Parathyroid adenoma (tissue), 2 donors: ENCODE measurements at regions not wholly inside any gene's neighbourhood (a gene's known extent, or its start where the extent isn't known, plus 50 kb on each side); places are given as distances from the start of the nearest gene placed in this dataset.
"Not testable (repeated sequence)": the region's sequence is repeated elsewhere in the genome, so short reads cannot be mapped to it uniquely, and the experiment has no call there.

Experiments
- H2AFZ ChIP-seq: fragments of 300-600 bp; sonication (generic); one replicate; pipeline ENCODE4 v1.7.0; 2017; ENCODE audit warnings: antibody characterized with exemption, mild to moderate bottlenecking
- H3K27ac ChIP-seq: fragments of 300-600 bp; sonication (generic); one replicate; pipeline ENCODE4 v1.7.0; 2017
- H3K27me3 ChIP-seq: fragments of 300-600 bp; sonication (generic); one replicate; pipeline ENCODE4 v1.7.0; 2017; ENCODE audit warnings: low read length; ENCODE audit not compliant: control insufficient read depth, insufficient read depth
- H3K36me3 ChIP-seq: fragments of 300-600 bp; sonication (generic); one replicate; pipeline ENCODE4 v1.7.0; 2017; ENCODE audit warnings: low read length; ENCODE audit not compliant: control insufficient read depth, insufficient read depth
- H3K4me1 ChIP-seq: fragments of 300-600 bp; sonication (generic); one replicate; pipeline ENCODE4 v1.7.0; 2017; ENCODE audit warnings: control low read depth
- H3K4me2 ChIP-seq: fragments of 300-600 bp; sonication (generic); one replicate; pipeline ENCODE4 v1.7.0; 2017; ENCODE audit warnings: low read length
- H3K4me3 ChIP-seq: fragments of 300-600 bp; sonication (generic); one replicate; pipeline ENCODE4 v1.7.0; 2017; ENCODE audit warnings: low read depth, low read length
- H3K79me2 ChIP-seq: fragments of 300-600 bp; sonication (generic); one replicate; pipeline ENCODE4 v1.7.0; 2017; ENCODE audit warnings: control low read depth
- H3K9ac ChIP-seq: fragments of 300-600 bp; sonication (generic); one replicate; pipeline ENCODE4 v1.7.0; 2017; ENCODE audit warnings: mild to moderate bottlenecking
- H3K9me3 ChIP-seq: fragments of 300-600 bp; sonication (generic); one replicate; pipeline ENCODE4 v1.7.0; 2017; ENCODE audit warnings: low read length; ENCODE audit not compliant: control insufficient read depth
- TF ChIP-seq, protein P1 (sequence below): fragments of 300-600 bp; sonication (generic); IDR thresholded peaks from one replicate; pipeline ENCODE4 v1.7.0; 2017; ENCODE audit warnings: antibody characterized with exemption, mild to moderate bottlenecking
- donor health status: primary hyperparathyroidism.

GRCh38 chr2:198517976-198518375, 713.6 kb downstream of the PLCL1 start:
- TF ChIP-seq, protein P1, sequence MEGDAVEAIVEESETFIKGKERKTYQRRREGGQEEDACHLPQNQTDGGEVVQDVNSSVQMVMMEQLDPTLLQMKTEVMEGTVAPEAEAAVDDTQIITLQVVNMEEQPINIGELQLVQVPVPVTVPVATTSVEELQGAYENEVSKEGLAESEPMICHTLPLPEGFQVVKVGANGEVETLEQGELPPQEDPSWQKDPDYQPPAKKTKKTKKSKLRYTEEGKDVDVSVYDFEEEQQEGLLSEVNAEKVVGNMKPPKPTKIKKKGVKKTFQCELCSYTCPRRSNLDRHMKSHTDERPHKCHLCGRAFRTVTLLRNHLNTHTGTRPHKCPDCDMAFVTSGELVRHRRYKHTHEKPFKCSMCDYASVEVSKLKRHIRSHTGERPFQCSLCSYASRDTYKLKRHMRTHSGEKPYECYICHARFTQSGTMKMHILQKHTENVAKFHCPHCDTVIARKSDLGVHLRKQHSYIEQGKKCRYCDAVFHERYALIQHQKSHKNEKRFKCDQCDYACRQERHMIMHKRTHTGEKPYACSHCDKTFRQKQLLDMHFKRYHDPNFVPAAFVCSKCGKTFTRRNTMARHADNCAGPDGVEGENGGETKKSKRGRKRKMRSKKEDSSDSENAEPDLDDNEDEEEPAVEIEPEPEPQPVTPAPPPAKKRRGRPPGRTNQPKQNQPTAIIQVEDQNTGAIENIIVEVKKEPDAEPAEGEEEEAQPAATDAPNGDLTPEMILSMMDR, result no peak
- Histone ChIP-seq H3K4me1 (no peaks in the 10 kb centered on the region), H3K9me3 (no peaks in the 10 kb centered on the region), H3K4me3 (no peak overlapping the region), H3K4me2 (no peak overlapping the region), H3K79me2 (no peaks in the 10 kb centered on the region), H3K27ac (no peak overlapping the region), H3K9ac (no peak overlapping the region), H3K27me3 (no peaks in the 10 kb centered on the region), H2AFZ (no peak overlapping the region), H3K36me3 (no peaks in the 10 kb centered on the region)

DNA sequence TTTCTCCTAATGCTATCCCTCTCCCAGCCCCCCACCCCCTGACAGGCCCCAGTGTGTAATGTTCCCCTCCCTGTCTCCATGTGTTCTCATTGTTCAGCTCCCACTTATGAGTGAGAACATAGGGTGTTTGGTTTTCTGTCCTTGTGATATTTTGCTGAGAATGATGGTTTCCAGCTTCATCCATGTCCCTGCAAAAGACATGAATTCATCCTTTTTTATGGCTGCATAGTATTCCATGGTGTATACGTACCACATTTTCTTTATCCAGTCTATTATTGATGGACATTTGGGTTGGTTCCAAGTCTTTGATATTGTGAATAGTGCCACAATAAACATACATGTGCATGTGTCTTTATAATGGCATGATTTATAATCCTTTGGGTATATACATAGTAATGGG, 704.2 kb downstream of the PLCL1 start:
- H3K27ac ChIP-seq, H3K27me3 ChIP-seq, H3K79me2 ChIP-seq, H3K9me3 ChIP-seq, H2AFZ ChIP-seq, H3K36me3 ChIP-seq, H3K4me1 ChIP-seq, H3K4me2 ChIP-seq, H3K9ac ChIP-seq, H3K4me3 ChIP-seq: not testable (repeated sequence)

DNA sequence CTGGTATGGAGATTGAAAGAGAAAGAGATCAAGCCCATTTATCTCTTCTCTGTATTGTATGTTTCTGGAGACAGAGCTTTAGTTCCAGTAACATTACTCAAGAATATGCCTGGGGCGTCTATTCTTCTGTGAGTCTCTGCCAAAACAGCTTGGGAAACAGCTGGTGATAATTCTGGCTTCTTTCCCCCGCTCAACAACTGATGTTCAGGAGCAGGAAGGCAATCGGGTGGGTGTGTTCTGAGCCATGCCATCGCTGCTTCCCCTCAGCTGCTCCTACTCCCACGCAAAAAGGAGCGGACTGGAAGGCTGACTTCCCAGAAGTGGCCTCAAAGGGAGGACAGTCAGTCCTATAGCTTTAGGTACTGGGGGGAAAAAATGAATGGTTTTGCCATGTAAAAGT, 695.1 kb downstream of the PLCL1 start:
- Histone ChIP-seq H3K27me3 (no peaks in the 10 kb centered on the region), H3K4me1 (no peaks in the 10 kb centered on the region), H3K36me3 (no peaks in the 10 kb centered on the region), H3K4me2 (no peak overlapping the region), H3K79me2 (no peaks in the 10 kb centered on the region), H2AFZ (no peak overlapping the region), H3K9ac (no peak overlapping the region), H3K27ac (no peak overlapping the region), H3K9me3 (no peaks in the 10 kb centered on the region), H3K4me3 (no peak overlapping the region)
- TF ChIP-seq, protein P1, result no peak

- Histone ChIP-seq H3K79me2 (no peaks in the 10 kb centered on the region), H3K9ac (no peak overlapping the region), H3K27me3 (no peaks in the 10 kb centered on the region), H2AFZ (no peak overlapping the region), H3K9me3 (no peaks in the 10 kb centered on the region), H3K4me2 (no peak overlapping the region), H3K4me3 (no peak overlapping the region), H3K4me1 (no peaks in the 10 kb centered on the region), H3K36me3 (no peaks in the 10 kb centered on the region), H3K27ac (no peak overlapping the region)
- TF ChIP-seq, protein P1, result no peak
Measured at GRCh38 chr2:198498516-198498915, 694.1 kb downstream of the PLCL1 start.

- no peak overlapping the region for H3K4me2 ChIP-seq
- no peaks in the 10 kb centered on the region for H3K4me1 ChIP-seq
- TF ChIP-seq, protein P1, result no peak
- H2AFZ ChIP-seq, result no peak overlapping the region
- no peaks in the 10 kb centered on the region for H3K79me2 ChIP-seq
- H3K27ac ChIP-seq, result no peak overlapping the region
- H3K9me3 ChIP-seq, result no peaks in the 10 kb centered on the region
- H3K4me3 ChIP-seq, result no peak overlapping the region
- no peak overlapping the region for H3K9ac ChIP-seq
- H3K27me3 ChIP-seq, result no peaks in the 10 kb centered on the region
- H3K36me3 ChIP-seq, result no peaks in the 10 kb centered on the region
Measured at GRCh38 chr2:198498048-198498447, 693.7 kb downstream of the PLCL1 start.
